ENCODE measurements at regions not wholly inside any gene's neighbourhood (a gene's known extent, or its start where the extent isn't known, plus 50 kb on each side); places are given as distances from the start of the nearest gene placed in this dataset.

GRCh38 chr6:144809969-144810368 is 524.8 kb downstream of the UTRN start:
- no peak for TF ChIP-seq POLR2A (IDR thresholded peaks at IDR 0.05)
- no peak for TF ChIP-seq CTCF (IDR thresholded peaks at IDR 0.05)
